ENCODE measurements at regions not wholly inside any gene's neighbourhood (a gene's known extent, or its start where the extent isn't known, plus 50 kb on each side); places are given as distances from the start of the nearest gene placed in this dataset.

DNA sequence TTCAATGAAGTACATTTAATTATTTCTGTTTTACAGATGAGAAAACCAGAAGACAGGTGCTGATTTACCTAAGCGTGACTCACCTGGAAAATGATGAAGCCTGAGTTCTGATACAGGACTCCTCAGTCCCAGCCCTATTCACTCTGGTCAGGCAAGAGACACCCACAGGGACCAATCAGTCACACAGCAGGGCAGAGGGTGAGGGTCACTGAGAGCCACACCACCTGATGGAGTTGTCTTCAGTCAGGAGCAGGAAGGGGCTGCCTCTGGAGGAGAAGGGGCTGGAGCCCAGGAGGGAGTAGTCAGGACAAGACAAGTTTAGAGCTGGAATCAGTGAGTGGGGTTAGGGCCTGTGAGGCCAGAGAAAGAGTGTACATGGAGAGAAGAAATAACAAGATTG is 251.2 kb upstream of the MOCS1 start:
- no peak overlapping the region for H3K27ac ChIP-seq (replicated peaks)
- intact Hi-C loops (cut with micrococcal nuclease): no loop called here

DNA sequence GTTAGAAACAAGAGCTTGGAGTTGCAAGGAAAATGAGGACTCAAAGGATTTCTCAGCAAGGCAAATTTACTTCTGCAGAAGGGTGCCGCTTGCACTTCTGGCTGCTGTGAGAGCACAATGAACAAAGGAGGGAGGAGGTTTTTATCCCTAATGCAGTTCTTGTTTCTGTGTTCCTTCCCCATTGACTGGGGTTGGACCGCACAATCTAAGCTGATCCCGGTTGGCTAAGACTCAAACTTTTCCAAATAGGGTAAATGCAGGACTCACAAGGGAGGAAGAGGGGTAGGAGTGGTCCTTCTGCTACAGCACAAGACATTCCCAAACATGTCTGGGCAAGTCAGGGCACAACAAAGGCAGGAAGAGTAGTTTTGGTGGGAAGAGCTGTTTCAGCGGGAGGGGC is 249.6 kb upstream of the MOCS1 start:
- no peaks in the 10 kb centered on the region for H3K4me1 ChIP-seq
- no peak overlapping the region for H3K27ac ChIP-seq (replicated peaks)
- no peaks in the 10 kb centered on the region for H3K36me3 ChIP-seq
- intact Hi-C loops (cut with micrococcal nuclease): no loop called here
- no peak overlapping the region for H3K4me3 ChIP-seq
- TF ChIP-seq, protein P1, sequence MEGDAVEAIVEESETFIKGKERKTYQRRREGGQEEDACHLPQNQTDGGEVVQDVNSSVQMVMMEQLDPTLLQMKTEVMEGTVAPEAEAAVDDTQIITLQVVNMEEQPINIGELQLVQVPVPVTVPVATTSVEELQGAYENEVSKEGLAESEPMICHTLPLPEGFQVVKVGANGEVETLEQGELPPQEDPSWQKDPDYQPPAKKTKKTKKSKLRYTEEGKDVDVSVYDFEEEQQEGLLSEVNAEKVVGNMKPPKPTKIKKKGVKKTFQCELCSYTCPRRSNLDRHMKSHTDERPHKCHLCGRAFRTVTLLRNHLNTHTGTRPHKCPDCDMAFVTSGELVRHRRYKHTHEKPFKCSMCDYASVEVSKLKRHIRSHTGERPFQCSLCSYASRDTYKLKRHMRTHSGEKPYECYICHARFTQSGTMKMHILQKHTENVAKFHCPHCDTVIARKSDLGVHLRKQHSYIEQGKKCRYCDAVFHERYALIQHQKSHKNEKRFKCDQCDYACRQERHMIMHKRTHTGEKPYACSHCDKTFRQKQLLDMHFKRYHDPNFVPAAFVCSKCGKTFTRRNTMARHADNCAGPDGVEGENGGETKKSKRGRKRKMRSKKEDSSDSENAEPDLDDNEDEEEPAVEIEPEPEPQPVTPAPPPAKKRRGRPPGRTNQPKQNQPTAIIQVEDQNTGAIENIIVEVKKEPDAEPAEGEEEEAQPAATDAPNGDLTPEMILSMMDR (IDR thresholded peaks at IDR 0.05; ENCODE audit: borderline replicate concordance): no peak
- H3K27me3 ChIP-seq (ENCODE audit: low read depth): peaks cover 40% of the 10 kb centered on the region
- DNase-seq: no peak
- peaks cover 25% of the 10 kb centered on the region for H3K9me3 ChIP-seq (replicated peaks)

More for the DNA sequence above, 251.2 kb upstream of the MOCS1 start:
- Histone ChIP-seq H3K4me3 (no peak overlapping the region), H3K27me3 (ENCODE audit: low read depth) (peaks cover 28% of the 10 kb centered on the region), H3K9me3 (replicated peaks) (peaks cover 25% of the 10 kb centered on the region), H3K36me3 (no peaks in the 10 kb centered on the region), H3K4me1 (no peaks in the 10 kb centered on the region)
- no peak for DNase-seq
- TF ChIP-seq, protein P1 (IDR thresholded peaks at IDR 0.05; ENCODE audit: borderline replicate concordance): no peak

DNA sequence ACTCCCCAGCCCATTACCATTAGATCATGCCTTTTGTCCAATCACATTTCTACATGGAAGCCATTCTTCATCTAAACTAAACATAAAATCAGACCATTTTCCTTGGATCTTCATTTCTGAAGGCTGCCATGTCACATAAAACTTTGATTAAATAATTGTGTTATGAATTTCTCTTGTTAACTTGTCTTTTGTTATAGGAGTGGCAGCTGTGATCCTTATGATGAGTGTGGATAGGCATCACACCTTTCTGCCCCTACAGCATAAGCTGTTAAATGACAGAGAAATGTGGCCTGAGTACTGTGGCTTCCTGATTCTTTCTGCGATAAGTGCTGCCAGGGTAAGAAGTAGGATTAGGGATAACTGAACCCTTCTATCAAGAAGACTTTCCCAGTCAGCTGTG is 247.1 kb upstream of the MOCS1 start:
- intact Hi-C loops (cut with micrococcal nuclease): no loop called here
- peaks cover 25% of the 10 kb centered on the region for H3K9me3 ChIP-seq (replicated peaks)
- no peak overlapping the region for H3K4me3 ChIP-seq
- no peak overlapping the region for H3K27ac ChIP-seq (replicated peaks)
- no peak for DNase-seq
- peaks cover 59% of the 10 kb centered on the region for H3K27me3 ChIP-seq (ENCODE audit: low read depth)
- TF ChIP-seq, protein P1 (IDR thresholded peaks at IDR 0.05; ENCODE audit: borderline replicate concordance): no peak
- H3K4me1 ChIP-seq: no peaks in the 10 kb centered on the region
- H3K36me3 ChIP-seq: no peaks in the 10 kb centered on the region

DNA sequence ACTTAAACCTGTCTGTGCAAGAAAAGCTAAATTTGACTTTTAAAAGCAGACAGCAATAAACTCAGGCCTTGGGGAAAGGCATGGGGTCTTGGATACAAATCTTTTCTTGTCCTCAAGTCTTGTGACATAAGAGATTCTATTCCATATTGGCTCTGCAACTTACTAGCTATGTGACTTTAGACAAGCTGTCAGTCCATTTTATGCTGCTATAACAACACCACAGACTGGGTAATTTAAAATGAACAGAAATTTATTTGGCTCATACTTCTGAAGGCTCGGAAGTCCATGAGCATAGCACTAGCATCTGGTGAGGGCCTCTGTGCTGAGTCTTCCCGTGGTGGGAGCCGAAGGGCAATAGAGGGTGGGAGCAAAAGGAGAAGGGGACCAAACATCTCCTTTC is 246.0 kb upstream of the MOCS1 start:
- Histone ChIP-seq H3K36me3 (no peaks in the 10 kb centered on the region), H3K4me1 (no peaks in the 10 kb centered on the region), H3K27me3 (ENCODE audit: low read depth) (peaks cover 60% of the 10 kb centered on the region), H3K27ac (replicated peaks) (no peak overlapping the region), H3K4me3 (no peak overlapping the region), H3K9me3 (replicated peaks) (peaks cover 25% of the 10 kb centered on the region)
- TF ChIP-seq, protein P1 (IDR thresholded peaks at IDR 0.05; ENCODE audit: borderline replicate concordance): no peak
- intact Hi-C loops (cut with micrococcal nuclease): no loop called here
- no peak for DNase-seq

DNA sequence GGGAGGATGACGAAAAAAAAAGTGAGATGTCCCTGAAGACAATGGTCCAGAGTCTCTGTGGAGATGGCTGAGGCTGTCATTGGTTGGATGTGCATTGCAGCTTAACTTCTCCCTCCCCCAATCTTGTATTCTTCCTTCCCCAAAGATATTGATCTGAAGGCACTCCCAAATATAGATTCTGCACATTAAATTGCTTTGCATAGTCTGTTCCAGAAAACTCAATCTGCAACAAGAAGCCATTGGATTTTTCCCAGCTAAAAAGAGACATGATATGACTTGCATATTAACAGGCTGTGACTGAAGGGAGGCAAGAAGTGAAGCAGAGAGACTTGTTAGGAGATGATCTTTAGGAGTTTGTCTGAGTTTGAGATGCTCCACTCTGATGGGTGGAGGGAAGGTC is 245.2 kb upstream of the MOCS1 start:
- no peak overlapping the region for H3K4me3 ChIP-seq
- H3K9me3 ChIP-seq (replicated peaks): peaks cover 21% of the 10 kb centered on the region
- peaks cover 68% of the 10 kb centered on the region for H3K27me3 ChIP-seq (ENCODE audit: low read depth)
- no peaks in the 10 kb centered on the region for H3K36me3 ChIP-seq
- TF ChIP-seq, protein P1 (IDR thresholded peaks at IDR 0.05; ENCODE audit: borderline replicate concordance): no peak
- intact Hi-C loops (cut with micrococcal nuclease): no loop called here
- no peak overlapping the region for H3K27ac ChIP-seq (replicated peaks)
- no peak for DNase-seq
- H3K4me1 ChIP-seq: no peaks in the 10 kb centered on the region

DNA sequence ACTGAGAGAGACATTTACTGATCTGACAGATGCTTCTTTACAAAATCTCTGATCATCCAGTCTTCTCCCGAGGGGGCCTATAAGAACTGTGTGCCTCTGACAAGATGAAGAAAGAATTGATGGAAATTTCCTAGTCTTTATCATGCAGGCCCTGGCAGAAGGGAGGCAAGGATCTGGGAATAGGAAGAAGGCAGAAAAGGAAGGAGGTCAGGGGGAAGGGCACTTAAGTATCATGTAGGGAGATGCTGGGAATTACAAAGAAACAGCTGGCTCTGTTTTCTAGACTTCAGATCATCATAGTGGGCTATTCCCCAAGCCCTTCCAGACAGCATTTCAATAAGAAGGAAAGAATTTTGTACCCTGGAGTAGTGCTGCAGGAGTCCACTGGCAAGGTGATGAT is 243.3 kb upstream of the MOCS1 start:
- TF ChIP-seq, protein P1 (IDR thresholded peaks at IDR 0.05; ENCODE audit: borderline replicate concordance): no peak
- intact Hi-C loops (cut with micrococcal nuclease): no loop called here
- Histone ChIP-seq H3K27ac (replicated peaks) (no peak overlapping the region), H3K27me3 (ENCODE audit: low read depth) (peaks cover 80% of the 10 kb centered on the region), H3K36me3 (no peaks in the 10 kb centered on the region), H3K4me3 (no peak overlapping the region), H3K9me3 (replicated peaks) (peaks cover 4% of the 10 kb centered on the region), H3K4me1 (no peaks in the 10 kb centered on the region)
- DNase-seq: no peak

Measured in left ventricle myocardium inferior (tissue), 1 donor.